Type B pancreatic cell (in vitro differentiated cells): ENCODE measurements at regions not wholly inside any gene's neighbourhood (a gene's known extent, or its start where the extent isn't known, plus 50 kb on each side); places are given as distances from the start of the nearest gene placed in this dataset.
"Not testable (repeated sequence)": the region's sequence is repeated elsewhere in the genome, so short reads cannot be mapped to it uniquely, and the experiment has no call there.

Experiments used
- DNase-seq: peaks from one replicate; pipeline ENCODE4 v3.0.0; 2021; ENCODE audit warnings: mixed read lengths; ENCODE audit not compliant: unreplicated experiment; ENCODE audit errors: extremely low spot score
- H3K27ac Mint-ChIP-seq: 2 replicates; pipeline ENCODE4 v1.8.0; 2021; ENCODE audit warnings: mild to moderate bottlenecking, mixed read lengths
- H3K27me3 Mint-ChIP-seq: 2 replicates; pipeline ENCODE4 v1.8.0; 2021; ENCODE audit warnings: mixed read lengths
- H3K36me3 Mint-ChIP-seq: 2 replicates; pipeline ENCODE4 v1.8.0; 2021; ENCODE audit warnings: mixed read lengths
- H3K4me1 Mint-ChIP-seq: one replicate; pipeline ENCODE4 v1.8.0; 2021; ENCODE audit warnings: mixed read lengths; ENCODE audit not compliant: unreplicated experiment
- H3K4me3 Mint-ChIP-seq: 2 replicates; pipeline ENCODE4 v1.8.0; 2021; ENCODE audit warnings: mild to moderate bottlenecking, mixed read lengths
- H3K9me3 Mint-ChIP-seq: 2 replicates; pipeline ENCODE4 v1.8.0; 2021; ENCODE audit warnings: mixed read lengths
- CTCF ChIP-seq: fragments of 200-600 bp; sonication (generic); conservative IDR thresholded peaks from 2 replicates; pipeline ENCODE4 v1.5.0; 2021; ENCODE audit warnings: antibody characterized with exemption, mild to moderate bottlenecking

DNA sequence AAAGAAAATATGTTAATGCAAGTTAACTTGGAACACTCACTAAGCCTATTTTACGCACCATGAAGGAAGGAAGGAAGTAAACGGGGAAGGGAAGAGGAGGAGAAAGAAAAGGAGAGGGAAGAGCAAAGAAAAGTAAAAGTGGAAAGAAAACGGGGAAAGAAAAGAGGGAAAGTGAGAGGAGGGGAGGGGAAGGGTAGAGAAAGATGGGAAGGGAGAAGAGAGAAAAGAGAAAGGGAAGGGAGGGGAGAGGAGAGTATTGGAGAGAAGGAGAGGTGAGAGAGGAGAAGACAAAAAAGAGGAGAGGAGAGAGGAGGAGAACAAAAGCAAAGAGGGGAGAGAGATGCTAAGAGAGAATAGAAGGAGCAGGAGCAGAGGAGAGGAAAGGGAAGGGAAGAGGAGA is 224.1 kb downstream of the SLITRK2 start:
- H3K4me1 Mint-ChIP-seq: no peaks in the 10 kb centered on the region
- H3K36me3 Mint-ChIP-seq: no peaks in the 10 kb centered on the region
- H3K27ac Mint-ChIP-seq: no peak overlapping the region
- no peak for TF ChIP-seq CTCF
- no peaks in the 10 kb centered on the region for H3K27me3 Mint-ChIP-seq
- no peaks in the 10 kb centered on the region for H3K9me3 Mint-ChIP-seq
- no peak for DNase-seq
- no peak overlapping the region for H3K4me3 Mint-ChIP-seq

DNA sequence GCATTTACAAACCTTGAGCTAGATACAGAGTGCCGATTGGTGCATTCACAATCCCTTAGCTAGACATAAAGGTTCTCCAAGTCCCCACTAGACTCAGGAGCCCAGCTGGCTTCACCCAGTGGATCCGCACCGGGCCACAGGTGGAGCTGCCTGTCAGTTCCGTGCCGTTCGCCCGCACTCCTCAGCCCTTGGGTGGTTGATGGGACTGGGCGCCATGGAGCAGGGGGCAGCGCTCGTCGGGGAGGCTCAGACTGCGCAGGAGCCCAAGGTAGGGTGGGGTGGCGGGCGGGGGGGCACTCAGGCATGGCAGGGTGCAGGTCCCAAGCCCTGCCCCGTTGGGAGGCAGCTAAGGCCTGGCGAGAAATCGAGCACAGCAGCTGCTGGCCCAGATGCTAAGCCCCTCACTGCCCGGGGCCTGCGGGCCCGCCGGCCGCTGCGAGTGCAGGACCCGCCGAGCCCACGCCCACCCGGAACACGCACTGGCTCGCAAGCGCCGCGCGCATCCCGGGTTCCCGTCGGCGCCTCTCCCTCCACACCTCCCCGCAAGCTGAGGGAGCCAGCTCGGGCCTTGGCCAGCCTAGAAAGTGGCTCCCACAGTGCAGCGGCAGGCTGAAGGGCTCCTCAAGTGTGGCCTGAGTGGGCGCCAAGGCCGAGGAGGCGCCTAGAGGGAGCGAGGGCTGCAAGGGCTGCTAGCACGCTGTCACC is 228.5 kb downstream of the SLITRK2 start:
- not testable (repeated sequence) for H3K4me1 Mint-ChIP-seq, H3K9me3 Mint-ChIP-seq, DNase-seq, H3K27ac Mint-ChIP-seq, H3K36me3 Mint-ChIP-seq, H3K4me3 Mint-ChIP-seq, H3K27me3 Mint-ChIP-seq

DNA sequence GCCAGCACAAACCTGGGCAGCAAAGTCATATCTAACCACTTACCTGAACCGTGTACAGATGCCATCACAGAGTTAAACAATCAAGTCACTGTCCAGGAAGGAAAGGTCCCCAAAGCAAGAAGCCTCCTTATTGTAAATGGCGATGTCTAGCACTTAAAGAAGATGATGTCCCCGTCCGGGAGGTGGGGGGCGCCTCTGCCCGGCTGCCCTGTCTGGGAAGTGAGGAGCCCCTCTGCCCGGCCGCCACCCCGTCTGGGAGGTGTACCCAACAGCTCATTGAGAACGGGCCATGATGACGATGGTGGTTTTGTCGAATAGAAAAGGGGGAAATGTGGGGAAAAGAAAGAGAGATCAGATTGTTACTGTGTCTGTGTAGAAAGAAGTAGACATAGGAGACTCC is 231.9 kb downstream of the SLITRK2 start:
- not testable (repeated sequence) for H3K36me3 Mint-ChIP-seq, H3K4me1 Mint-ChIP-seq, DNase-seq, H3K27me3 Mint-ChIP-seq, H3K9me3 Mint-ChIP-seq, H3K4me3 Mint-ChIP-seq, H3K27ac Mint-ChIP-seq

DNA sequence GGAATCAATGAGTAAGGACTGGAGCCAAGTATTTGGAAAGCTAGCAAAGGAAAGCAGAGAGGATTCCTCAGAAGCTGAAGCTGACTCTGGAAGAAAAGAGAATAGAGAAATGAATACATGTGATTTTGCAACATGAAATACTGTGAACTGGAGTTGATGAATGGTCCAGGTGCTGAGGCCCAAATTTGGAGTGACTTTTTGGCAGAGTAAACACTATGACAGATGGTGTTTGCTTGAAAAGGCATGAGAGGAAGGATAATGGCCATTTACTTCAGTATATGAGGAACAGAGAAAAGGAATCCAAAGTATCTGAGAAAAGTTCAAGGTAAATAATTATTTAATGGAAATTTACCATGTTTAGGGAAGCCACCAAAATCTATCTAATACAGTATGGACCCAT is 236.7 kb downstream of the SLITRK2 start:
- no peak overlapping the region for H3K27ac Mint-ChIP-seq
- H3K4me1 Mint-ChIP-seq: no peaks in the 10 kb centered on the region
- H3K9me3 Mint-ChIP-seq: no peaks in the 10 kb centered on the region
- TF ChIP-seq CTCF: no peak
- H3K27me3 Mint-ChIP-seq: no peaks in the 10 kb centered on the region
- H3K36me3 Mint-ChIP-seq: no peaks in the 10 kb centered on the region
- DNase-seq: no peak
- H3K4me3 Mint-ChIP-seq: no peak overlapping the region

- H3K9me3 Mint-ChIP-seq: no peaks in the 10 kb centered on the region
- H3K4me3 Mint-ChIP-seq: no peak overlapping the region
- H3K27me3 Mint-ChIP-seq: no peaks in the 10 kb centered on the region
- no peaks in the 10 kb centered on the region for H3K36me3 Mint-ChIP-seq
- no peak overlapping the region for H3K27ac Mint-ChIP-seq
- H3K4me1 Mint-ChIP-seq: no peaks in the 10 kb centered on the region
- TF ChIP-seq CTCF: no peak
- no peak for DNase-seq
Measured at GRCh38 chrX:146055733-146056132, 238.1 kb downstream of the SLITRK2 start.

DNA sequence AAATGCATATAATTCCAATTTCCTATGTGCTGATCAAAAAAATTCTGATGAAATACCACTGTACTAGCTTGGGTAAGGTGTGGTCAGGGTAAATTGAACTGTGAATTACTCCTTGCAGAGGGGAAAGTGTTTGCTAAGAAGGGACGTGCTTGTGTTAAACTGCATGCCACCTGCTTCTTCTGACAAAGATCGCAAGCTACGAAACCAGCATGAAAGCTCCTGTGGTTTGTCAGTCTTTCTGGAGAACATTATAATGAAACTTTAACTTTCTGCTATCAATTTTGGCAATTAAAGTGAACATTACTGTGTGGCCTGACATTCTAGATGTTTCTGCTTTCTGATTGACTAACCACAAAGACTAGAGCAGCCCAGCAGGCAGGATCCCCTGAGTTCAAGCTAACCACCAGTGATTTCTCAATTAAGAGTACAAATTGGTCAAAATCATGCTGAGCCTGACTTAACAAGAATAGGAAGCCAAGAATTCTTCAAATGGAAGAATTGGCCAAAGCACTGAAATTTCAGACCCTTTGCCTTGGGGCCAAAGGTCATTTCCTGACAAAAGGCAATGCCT is 239.0 kb downstream of the SLITRK2 start:
- Mint-ChIP-seq H3K27me3 (no peaks in the 10 kb centered on the region), H3K9me3 (no peaks in the 10 kb centered on the region), H3K4me3 (no peak overlapping the region), H3K4me1 (no peaks in the 10 kb centered on the region), H3K36me3 (no peaks in the 10 kb centered on the region), H3K27ac (no peak overlapping the region)
- DNase-seq: no peak
- no peak for TF ChIP-seq CTCF

GRCh38 chrX:146064156-146064555 is 246.5 kb downstream of the SLITRK2 start:
- Mint-ChIP-seq H3K4me1 (no peaks in the 10 kb centered on the region), H3K9me3 (no peaks in the 10 kb centered on the region), H3K4me3 (no peak overlapping the region), H3K27me3 (no peaks in the 10 kb centered on the region), H3K36me3 (no peaks in the 10 kb centered on the region), H3K27ac (no peak overlapping the region)
- no peak for TF ChIP-seq CTCF
- DNase-seq: no peak
